Fibroblast of lung (primary cell): ENCODE measurements at regions not wholly inside any gene's neighbourhood (a gene's known extent, or its start where the extent isn't known, plus 50 kb on each side); places are given as distances from the start of the nearest gene placed in this dataset.

Experiments used
- EZH2 ChIP-seq: IDR thresholded peaks from 2 replicates; pipeline ENCODE4 v1.5.1; 2012; ENCODE audit warnings: low read length, control low read depth, mild to moderate bottlenecking; ENCODE audit errors: missing control alignments
- TF ChIP-seq, protein P1 (sequence below), 2 donors: IDR thresholded peaks in 1 of 2; conservative IDR thresholded peaks in 1 of 2; 1 replicate in 1 of 2; 2 replicates in 1 of 2; pipeline ENCODE4 v1.5.1; 2011 to 2012; ENCODE audit warnings: low read length in 2 of 2, control low read depth in 1 of 2, inconsistent platforms in 1 of 2, low read depth in 1 of 2, mild to moderate bottlenecking in 1 of 2

DNA sequence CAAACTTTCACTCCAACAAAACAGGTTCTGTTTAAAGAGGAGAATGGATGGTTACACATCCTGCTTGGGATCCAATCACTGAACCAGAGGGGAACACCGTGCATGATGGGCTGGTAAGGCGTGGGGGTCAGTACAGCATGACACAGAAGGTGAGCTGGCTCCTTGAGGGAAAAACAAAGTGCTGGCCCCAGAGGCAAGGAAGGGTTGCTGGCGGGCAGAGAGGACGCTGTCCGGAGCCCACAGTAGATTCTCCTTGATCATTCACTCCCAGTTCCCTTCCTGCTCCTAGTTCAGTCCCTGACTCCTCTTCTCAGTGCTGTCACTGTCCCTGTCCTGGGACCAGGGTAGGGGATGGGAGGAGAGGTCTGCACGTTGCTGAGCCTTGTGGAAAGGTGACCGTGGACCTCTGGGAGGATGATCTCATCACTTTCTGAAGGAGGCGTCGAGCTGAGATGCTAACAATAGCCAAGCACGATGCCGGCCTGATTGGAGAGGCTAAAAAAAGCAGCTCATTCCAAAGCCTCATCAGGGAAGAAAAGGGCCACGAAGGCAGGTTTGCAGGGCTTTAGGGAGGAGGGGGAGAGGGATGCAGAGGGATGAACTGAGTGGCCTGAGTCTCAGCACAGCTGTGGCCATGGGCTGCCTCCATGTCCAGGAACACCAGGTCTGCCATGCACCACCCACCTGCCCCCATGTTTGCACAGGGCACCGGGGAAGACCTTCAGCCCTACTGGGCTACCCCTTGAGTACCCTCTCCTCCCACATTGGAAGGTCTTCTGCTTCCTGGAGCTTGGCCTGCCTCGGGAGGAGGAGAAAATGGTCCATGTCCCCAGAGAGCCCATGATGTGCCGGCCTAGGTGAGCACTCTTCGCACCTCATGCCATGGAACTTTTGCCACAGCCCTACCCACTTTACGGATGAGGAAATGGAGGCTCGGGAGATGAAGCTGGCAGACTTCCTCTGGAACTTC, 72.7 kb upstream of the RTL6 start:
- TF ChIP-seq, protein P1, sequence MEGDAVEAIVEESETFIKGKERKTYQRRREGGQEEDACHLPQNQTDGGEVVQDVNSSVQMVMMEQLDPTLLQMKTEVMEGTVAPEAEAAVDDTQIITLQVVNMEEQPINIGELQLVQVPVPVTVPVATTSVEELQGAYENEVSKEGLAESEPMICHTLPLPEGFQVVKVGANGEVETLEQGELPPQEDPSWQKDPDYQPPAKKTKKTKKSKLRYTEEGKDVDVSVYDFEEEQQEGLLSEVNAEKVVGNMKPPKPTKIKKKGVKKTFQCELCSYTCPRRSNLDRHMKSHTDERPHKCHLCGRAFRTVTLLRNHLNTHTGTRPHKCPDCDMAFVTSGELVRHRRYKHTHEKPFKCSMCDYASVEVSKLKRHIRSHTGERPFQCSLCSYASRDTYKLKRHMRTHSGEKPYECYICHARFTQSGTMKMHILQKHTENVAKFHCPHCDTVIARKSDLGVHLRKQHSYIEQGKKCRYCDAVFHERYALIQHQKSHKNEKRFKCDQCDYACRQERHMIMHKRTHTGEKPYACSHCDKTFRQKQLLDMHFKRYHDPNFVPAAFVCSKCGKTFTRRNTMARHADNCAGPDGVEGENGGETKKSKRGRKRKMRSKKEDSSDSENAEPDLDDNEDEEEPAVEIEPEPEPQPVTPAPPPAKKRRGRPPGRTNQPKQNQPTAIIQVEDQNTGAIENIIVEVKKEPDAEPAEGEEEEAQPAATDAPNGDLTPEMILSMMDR (conservative IDR thresholded peaks at IDR 0.05 in 1 of 2, IDR thresholded peaks at IDR 0.05 in 1 of 2; ENCODE audit: low read depth in 1 of 2, low read length in 2 of 2) = no peak
- TF ChIP-seq EZH2 = no peak
